ENCODE measurements at regions not wholly inside any gene's neighbourhood (a gene's known extent, or its start where the extent isn't known, plus 50 kb on each side); places are given as distances from the start of the nearest gene placed in this dataset.

DNA sequence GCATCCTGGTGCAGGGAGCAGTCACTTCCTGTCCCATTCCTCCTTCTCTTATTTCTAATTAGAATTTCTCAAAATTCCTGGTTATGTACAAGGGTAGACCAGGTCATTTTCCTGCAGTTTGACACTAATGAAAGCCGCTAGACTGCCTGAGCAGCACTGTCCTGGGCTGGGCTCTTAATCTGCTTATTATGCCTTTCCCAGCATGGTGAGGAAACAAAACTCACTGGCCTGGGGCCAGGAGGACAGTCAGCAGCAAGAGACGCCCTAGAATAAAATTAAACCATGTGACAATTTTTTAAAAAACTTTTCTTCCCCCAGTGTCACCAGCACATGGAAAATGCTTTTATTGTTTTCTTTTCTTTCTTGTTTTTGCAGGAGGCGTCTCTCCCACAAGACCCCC is 647.5 kb downstream of the TYW1 start:
- DNase-seq = no peak
- no peak overlapping the region for H3K27ac Mint-ChIP-seq (ENCODE audit: unreplicated experiment)
- no peaks in the 10 kb centered on the region for H3K4me1 Mint-ChIP-seq (ENCODE audit: low read depth, unreplicated experiment)
- peaks cover 2% of the 10 kb centered on the region for H3K9me3 Mint-ChIP-seq (ENCODE audit: unreplicated experiment)
- TF ChIP-seq, protein P1, sequence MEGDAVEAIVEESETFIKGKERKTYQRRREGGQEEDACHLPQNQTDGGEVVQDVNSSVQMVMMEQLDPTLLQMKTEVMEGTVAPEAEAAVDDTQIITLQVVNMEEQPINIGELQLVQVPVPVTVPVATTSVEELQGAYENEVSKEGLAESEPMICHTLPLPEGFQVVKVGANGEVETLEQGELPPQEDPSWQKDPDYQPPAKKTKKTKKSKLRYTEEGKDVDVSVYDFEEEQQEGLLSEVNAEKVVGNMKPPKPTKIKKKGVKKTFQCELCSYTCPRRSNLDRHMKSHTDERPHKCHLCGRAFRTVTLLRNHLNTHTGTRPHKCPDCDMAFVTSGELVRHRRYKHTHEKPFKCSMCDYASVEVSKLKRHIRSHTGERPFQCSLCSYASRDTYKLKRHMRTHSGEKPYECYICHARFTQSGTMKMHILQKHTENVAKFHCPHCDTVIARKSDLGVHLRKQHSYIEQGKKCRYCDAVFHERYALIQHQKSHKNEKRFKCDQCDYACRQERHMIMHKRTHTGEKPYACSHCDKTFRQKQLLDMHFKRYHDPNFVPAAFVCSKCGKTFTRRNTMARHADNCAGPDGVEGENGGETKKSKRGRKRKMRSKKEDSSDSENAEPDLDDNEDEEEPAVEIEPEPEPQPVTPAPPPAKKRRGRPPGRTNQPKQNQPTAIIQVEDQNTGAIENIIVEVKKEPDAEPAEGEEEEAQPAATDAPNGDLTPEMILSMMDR (IDR thresholded peaks at IDR 0.05; ENCODE audit: partially characterized antibody, unreplicated experiment) = no peak
- no peak overlapping the region for H3K4me3 Mint-ChIP-seq (ENCODE audit: unreplicated experiment)
- H3K36me3 Mint-ChIP-seq (ENCODE audit: unreplicated experiment) = no peaks in the 10 kb centered on the region
- H3K27me3 Mint-ChIP-seq (ENCODE audit: unreplicated experiment) = no peaks in the 10 kb centered on the region

DNA sequence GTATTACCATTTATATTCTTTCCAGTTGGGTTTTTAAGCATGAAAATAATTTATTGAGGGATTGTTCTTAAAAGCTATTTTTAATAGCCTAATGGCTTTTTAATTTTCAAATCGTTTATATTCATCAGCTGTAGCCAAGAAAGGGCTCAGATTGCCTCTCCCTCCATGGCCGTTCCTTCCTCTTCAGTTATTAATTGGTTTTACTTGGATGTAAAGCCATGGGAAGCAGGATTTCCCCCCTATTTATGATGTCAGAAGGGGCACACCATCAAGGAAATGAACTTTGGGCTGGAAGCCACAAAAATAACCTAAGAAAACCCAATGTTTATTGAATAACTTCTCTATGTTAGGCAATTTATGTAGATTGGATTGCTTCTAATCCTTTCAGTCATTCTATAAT is 656.3 kb downstream of the TYW1 start:
- Mint-ChIP-seq H3K4me1 (ENCODE audit: low read depth, unreplicated experiment) (no peaks in the 10 kb centered on the region), H3K9me3 (ENCODE audit: unreplicated experiment) (peaks cover 2% of the 10 kb centered on the region), H3K27me3 (ENCODE audit: unreplicated experiment) (no peaks in the 10 kb centered on the region), H3K27ac (ENCODE audit: unreplicated experiment) (no peak overlapping the region), H3K36me3 (ENCODE audit: unreplicated experiment) (no peaks in the 10 kb centered on the region), H3K4me3 (ENCODE audit: unreplicated experiment) (no peak overlapping the region)
- no peak for DNase-seq
- TF ChIP-seq, protein P1 (IDR thresholded peaks at IDR 0.05; ENCODE audit: partially characterized antibody, unreplicated experiment) = no peak

DNA sequence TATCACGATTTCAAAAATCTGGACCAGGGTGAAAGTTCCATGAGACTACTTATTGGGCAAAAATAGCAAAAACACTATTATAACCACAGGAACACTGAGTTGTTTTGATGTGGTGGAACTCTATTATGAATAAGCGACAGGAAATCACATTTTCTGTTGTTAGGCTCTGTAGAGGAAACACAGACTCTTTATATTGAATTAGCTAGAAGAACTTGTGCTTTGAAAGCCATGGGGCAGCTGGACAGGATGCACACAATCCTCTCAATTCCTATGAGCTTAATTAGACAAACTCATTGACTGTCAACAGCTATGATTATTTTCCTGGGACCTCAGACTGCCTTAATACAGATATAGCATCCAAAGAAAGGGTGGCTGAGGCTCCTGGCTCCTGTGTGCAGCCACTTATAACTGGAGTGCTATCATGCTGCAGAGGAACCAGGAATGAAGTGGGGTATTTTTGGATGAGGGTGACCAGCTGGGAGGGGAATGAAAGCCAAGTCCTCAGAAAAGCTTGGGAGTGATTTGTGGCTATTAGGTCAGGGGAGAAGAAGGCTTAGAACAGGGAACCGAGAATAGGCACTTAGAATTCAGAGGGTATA is 657.3 kb downstream of the TYW1 start:
- Mint-ChIP-seq H3K27ac (ENCODE audit: unreplicated experiment) (no peak overlapping the region), H3K36me3 (ENCODE audit: unreplicated experiment) (no peaks in the 10 kb centered on the region), H3K27me3 (ENCODE audit: unreplicated experiment) (no peaks in the 10 kb centered on the region), H3K9me3 (ENCODE audit: unreplicated experiment) (peaks cover 2% of the 10 kb centered on the region), H3K4me1 (ENCODE audit: low read depth, unreplicated experiment) (no peaks in the 10 kb centered on the region), H3K4me3 (ENCODE audit: unreplicated experiment) (no peak overlapping the region)
- TF ChIP-seq, protein P1 (IDR thresholded peaks at IDR 0.05; ENCODE audit: partially characterized antibody, unreplicated experiment) = no peak
- DNase-seq = no peak

DNA sequence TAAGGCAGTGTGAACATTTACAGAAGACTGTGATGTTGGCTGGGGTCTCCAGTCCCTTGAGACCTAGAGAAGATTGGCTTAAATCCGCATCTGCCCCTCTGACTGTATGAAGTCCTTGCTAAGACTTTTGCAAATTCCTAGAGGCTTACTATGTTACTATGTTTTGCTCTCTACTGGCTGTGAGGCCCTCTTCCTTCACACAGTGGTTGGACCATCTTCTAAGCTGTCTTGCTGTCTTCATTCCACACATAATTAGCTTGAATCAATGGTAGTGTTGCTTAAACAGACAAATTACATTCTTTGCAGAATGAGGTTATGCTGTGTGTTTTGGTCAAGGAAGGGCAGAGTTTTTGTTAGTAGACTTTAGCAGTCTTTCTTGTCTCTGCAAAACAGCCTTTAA is 658.0 kb downstream of the TYW1 start:
- no peak for DNase-seq
- peaks cover 2% of the 10 kb centered on the region for H3K9me3 Mint-ChIP-seq (ENCODE audit: unreplicated experiment)
- TF ChIP-seq, protein P1 (IDR thresholded peaks at IDR 0.05; ENCODE audit: partially characterized antibody, unreplicated experiment) = no peak
- H3K27me3 Mint-ChIP-seq (ENCODE audit: unreplicated experiment) = no peaks in the 10 kb centered on the region
- no peak overlapping the region for H3K4me3 Mint-ChIP-seq (ENCODE audit: unreplicated experiment)
- peaks cover 1% of the 10 kb centered on the region for H3K36me3 Mint-ChIP-seq (ENCODE audit: unreplicated experiment)
- H3K4me1 Mint-ChIP-seq (ENCODE audit: low read depth, unreplicated experiment) = no peaks in the 10 kb centered on the region
- no peak overlapping the region for H3K27ac Mint-ChIP-seq (ENCODE audit: unreplicated experiment)

DNA sequence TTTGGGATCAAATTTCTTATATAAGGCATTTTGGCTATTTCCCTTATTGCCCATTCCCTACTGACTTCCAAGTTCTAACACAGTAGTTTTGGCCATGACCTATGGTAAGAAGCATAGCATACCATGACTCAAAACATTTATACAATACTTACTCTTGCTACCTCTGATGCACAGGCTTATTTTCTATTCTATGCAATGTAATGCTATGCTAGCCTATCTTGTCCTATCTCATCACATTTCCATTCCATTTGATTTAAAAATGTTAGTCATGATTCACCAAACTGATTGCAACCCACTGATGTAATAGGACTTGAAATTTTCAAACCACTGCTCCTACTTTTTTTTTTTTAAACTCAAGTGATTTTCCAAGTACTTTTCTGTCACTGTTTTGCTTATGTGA is 658.5 kb downstream of the TYW1 start:
- TF ChIP-seq, protein P1 (IDR thresholded peaks at IDR 0.05; ENCODE audit: partially characterized antibody, unreplicated experiment) = no peak
- no peaks in the 10 kb centered on the region for H3K4me1 Mint-ChIP-seq (ENCODE audit: low read depth, unreplicated experiment)
- no peaks in the 10 kb centered on the region for H3K27me3 Mint-ChIP-seq (ENCODE audit: unreplicated experiment)
- H3K36me3 Mint-ChIP-seq (ENCODE audit: unreplicated experiment) = peaks cover 4% of the 10 kb centered on the region
- no peak for DNase-seq
- no peak overlapping the region for H3K27ac Mint-ChIP-seq (ENCODE audit: unreplicated experiment)
- no peak overlapping the region for H3K4me3 Mint-ChIP-seq (ENCODE audit: unreplicated experiment)
- peaks cover 2% of the 10 kb centered on the region for H3K9me3 Mint-ChIP-seq (ENCODE audit: unreplicated experiment)
